ENCODE measurements at regions not wholly inside any gene's neighbourhood (a gene's known extent, or its start where the extent isn't known, plus 50 kb on each side); places are given as distances from the start of the nearest gene placed in this dataset.
"Not testable (repeated sequence)": the region's sequence is repeated elsewhere in the genome, so short reads cannot be mapped to it uniquely, and the experiment has no call there.

DNA sequence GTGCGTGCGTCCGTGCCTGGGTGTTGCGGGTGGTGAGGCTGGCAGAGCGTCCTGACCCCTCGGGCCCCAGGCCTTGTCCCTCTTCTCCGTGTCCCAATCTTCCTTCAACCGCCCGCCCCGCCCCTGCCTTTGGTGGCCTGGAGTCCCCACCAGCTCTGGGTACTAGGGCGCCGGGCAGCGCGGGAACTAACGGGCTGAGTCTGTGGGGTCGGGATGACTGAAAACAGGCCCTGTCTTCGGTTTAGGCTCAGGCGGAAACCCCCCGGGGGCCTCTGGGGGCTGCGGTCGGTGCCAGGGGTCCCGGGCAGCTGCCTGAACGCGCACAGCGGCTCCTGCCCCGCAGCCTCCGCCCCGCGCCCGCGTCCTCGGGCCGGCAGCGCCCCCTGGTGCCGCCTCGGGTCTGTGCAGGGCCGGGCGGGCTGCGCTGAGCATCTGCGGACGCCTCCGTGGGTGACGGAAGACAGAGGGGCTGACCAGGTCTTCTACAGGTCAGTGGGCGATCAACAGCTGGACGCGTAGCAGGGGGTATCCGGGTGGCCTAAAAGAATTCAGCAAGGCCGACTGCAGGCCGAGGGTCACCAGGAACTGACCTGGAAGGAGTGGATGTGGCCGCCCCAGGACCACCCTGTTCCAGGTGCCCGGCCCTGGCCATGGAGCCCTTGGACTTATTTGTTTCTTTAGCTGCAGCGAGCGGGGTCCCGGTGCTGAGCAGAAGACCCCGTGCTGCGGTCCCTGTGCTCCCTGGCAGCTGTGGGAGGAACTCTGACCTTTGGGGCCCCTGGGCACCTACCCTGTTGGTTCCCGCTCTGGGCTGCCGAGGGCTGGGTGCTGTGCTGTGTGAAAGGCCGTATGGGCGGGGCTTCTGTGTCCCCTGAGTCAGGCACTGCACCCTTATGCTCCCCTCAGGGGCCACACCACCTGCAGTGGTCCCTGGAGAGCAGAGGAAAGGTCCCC lies 130.2 kb upstream of the LPCAT1 start:
- TF ChIP-seq EZH2 (IDR thresholded peaks at IDR 0.05; ENCODE audit: low read depth) = not testable (repeated sequence)
- TF ChIP-seq, protein P1, sequence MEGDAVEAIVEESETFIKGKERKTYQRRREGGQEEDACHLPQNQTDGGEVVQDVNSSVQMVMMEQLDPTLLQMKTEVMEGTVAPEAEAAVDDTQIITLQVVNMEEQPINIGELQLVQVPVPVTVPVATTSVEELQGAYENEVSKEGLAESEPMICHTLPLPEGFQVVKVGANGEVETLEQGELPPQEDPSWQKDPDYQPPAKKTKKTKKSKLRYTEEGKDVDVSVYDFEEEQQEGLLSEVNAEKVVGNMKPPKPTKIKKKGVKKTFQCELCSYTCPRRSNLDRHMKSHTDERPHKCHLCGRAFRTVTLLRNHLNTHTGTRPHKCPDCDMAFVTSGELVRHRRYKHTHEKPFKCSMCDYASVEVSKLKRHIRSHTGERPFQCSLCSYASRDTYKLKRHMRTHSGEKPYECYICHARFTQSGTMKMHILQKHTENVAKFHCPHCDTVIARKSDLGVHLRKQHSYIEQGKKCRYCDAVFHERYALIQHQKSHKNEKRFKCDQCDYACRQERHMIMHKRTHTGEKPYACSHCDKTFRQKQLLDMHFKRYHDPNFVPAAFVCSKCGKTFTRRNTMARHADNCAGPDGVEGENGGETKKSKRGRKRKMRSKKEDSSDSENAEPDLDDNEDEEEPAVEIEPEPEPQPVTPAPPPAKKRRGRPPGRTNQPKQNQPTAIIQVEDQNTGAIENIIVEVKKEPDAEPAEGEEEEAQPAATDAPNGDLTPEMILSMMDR (conservative IDR thresholded peaks at IDR 0.05) = peak; percentile 60

Data from PC-9 (cell line).